ENCODE measurements at regions not wholly inside any gene's neighbourhood (a gene's known extent, or its start where the extent isn't known, plus 50 kb on each side); places are given as distances from the start of the nearest gene placed in this dataset.

GRCh38 chr2:117679952-117680351 lies 134.5 kb upstream of the DDX18 start:
- no peak for DNase-seq

- no peak for DNase-seq
Measured at GRCh38 chr2:117684919-117685318, 129.6 kb upstream of the DDX18 start.

DNA sequence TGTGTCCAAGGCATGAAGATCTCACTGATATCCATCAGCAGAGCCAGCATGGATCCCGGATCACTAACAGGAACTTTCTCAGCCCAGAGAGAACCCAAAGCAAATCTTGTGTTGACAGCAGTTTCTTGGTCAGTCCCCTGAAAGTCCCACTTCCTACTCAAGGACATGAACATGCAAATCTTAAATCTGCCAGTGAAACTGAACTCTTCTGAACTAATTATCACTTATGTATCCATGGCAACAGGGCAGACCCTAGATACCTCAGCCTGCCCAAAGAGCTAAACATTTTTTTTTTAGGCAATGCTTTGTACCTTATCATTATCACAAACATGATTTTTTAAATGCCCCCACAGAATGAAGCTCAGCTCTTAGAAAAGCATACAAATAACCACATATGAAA lies 127.8 kb upstream of the DDX18 start:
- no peak for DNase-seq

- no peak for DNase-seq
Measured at GRCh38 chr2:117691595-117691994, 122.9 kb upstream of the DDX18 start.

DNA sequence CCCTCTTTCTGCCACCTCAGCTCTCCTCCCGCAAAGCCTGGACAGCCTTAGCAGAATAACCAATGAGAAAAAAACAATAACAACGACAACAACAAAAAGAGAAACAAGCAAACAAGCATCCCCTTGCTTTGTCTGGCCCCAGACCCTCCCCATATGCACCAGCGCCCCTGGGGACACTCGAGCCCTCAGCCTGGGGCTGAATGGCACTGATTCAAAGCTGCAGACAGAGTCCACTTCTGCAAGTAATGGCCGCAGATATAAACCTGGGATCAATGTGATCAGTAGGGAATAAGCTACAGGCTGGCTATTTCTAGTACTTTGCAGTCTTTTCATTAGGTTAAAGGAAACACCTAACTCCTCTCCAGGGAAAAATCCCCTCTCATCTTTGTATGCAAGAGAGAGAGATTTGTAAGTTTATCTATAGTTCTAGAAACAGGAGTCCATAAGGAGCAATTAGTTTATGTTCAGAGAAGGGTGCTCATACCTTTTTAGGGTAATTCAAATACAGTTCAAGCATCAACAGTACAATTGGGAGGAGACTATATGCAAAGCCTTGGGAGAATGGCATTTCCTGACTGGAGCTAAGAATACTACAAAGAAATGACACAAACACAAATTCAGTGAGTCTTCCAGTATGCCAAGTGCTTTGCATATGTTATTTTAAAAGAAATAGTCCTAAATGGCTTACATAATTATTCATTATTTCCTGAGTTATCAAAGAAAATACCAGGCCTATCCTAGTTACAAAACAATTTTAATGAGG lies 122.3 kb upstream of the DDX18 start:
- DNase-seq, result no peak

DNA sequence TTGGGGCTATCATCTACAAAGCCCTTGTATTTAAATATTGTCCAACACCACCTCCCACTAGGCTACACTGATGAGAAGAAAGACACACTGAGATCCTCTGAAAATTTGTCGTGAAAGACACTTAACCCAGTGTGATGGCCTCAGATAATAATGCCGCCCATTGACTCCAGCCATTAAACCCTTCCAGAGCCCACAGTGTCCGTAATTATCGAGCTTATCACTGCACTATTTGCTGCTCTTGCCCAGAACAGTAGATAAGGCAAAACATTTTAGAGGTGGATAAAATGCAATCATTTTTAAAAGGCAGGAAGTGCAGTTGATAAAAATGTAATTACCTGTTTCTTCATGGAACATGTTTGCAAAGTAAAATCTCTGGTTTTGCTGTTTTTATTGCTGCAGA lies 121.3 kb upstream of the DDX18 start:
- no peak for DNase-seq

DNA sequence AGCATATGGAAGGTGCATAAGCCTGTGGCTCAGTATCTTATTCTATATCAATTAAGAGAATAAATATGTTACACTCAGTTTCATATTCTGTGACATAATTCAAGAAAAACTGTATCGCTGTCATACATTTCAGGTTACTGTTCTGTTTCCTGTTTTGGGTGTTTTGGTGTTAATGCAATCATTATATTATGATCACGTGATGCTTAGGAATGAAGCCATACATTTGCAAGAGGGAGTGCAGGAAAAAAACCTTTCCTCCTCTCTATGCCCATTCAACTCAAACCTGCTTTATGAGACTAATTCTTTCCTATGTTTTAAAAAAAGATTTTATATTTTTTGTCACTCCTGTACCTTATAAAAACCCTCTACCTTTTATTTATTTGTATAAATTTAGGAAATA lies 120.8 kb upstream of the DDX18 start:
- no peak for DNase-seq

GRCh38 chr2:117698287-117698686 lies 116.2 kb upstream of the DDX18 start:
- DNase-seq, result no peak

GRCh38 chr2:117698819-117699218 lies 115.7 kb upstream of the DDX18 start:
- DNase-seq, result no peak

GRCh38 chr2:117700471-117700870 lies 114.0 kb upstream of the DDX18 start:
- DNase-seq, result no peak

DNA sequence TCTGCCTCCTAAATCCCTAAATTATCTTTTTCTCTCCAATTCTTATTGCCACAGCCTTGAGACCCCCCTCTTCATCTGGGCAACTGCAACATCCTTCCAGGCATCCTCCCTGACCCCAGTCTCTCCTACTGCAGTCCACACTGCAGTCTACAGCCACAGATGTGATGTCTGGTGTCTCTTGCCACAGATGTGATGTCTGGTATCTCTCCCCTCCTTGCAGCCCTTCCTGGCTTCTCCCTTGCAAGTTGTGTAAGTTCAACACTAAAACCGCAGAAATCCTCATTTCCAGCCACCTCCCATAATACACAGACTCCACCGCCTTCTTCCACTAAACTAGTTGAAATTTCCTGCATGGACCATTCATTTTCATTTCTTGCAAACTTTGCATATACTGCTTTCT lies 113.1 kb upstream of the DDX18 start:
- no peak for DNase-seq

DNA sequence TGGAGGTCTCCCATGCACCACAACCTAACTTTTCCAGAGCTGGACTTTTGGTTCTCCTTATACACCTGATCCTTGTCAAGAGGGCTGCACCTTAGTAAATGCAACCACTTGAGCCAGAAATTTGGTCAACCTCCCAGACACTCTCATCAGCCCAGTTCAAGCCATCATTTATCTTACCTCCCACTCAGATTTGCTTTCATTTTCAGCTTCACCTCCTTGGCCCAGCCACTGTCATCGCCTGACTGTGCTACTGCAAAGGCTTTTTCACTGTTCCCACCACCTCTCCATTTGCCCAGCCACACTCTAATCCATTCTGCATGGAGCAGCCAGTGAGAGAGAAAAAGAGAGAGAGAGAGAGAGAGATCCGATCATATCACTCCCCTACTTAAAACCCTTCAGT lies 112.4 kb upstream of the DDX18 start:
- DNase-seq, result no peak

- no peak for DNase-seq
Measured at GRCh38 chr2:117703858-117704257, 110.6 kb upstream of the DDX18 start.

GRCh38 chr2:117704818-117705217 lies 109.7 kb upstream of the DDX18 start:
- no peak for DNase-seq

DNA sequence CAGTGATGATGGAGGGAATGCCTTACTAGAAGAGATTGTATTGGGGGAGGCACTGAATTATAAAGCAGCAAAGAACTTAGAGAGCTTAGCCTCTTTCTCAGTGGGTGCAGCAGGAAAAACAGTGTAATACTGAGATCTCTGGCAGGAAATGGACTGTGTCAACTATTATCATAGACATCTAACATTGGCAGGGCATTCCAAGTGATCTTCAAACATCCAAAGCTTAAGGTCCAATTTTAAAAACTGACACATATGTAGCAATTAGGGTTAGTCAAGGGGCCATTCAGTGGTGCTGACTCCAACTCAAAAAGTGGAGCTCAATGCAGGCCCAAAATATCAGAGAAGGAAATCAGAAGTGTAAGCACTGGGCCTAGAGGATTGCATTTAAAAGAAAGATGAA lies 106.6 kb upstream of the DDX18 start:
- no peak for DNase-seq

DNA sequence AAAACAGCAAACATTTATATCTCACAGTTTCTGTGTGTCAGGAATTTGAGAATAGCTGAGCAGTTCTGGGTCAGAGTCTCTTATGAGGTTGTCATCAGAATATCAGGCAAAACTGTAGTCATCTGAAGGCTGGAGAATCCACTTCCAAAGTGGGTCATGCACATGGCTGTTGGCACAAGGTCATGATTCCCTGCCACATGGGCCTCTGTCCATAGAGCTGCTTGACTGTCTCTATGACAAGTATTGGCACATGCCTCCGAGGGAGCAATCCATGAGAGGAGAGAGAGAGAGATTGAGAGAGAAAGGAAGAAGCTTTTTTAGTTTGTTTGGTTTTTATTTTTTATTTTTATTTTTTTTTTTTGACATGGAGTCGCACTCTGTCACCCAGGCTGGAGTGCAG lies 101.8 kb upstream of the DDX18 start:
- DNase-seq, result no peak

DNA sequence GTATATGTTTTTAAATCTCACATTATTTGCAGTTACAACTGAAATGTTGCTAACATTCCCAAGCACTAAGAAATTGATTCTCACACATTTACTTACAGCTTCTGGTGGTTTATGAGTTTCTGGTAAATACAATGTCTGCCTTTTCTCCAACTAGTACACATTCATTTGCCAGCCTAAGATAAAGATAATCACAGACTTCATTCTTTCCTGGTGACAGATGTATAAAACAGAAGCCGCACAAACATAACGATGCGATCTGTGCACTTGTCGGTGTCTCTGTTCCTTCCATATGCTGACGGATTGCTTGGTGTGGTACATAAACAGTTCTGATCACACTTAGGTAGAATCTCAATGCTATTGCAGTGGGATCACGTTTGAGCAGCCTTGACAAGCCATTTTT lies 100.4 kb upstream of the DDX18 start:
- no peak for DNase-seq

GRCh38 chr2:117714745-117715417 lies 99.6 kb upstream of the DDX18 start:
- no peak for DNase-seq

DNA sequence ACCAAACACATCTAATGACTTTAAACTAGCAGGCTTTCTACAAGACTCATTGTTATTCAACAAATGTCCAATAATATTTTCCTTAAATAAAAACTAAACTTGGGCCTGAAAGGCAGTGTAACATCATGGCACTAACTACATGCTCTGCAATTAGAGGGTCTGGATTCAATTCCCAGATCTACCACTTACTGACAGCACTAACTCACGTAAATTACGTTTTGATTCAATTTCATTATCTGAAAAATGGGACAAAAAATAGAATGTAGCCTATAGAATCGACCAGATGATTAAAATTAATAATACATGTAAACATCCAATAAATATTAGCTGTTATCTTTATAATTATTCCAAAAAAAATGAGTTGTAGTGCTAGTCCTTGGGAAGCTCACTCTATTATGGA lies 98.0 kb upstream of the DDX18 start:
- no peak for DNase-seq

DNA sequence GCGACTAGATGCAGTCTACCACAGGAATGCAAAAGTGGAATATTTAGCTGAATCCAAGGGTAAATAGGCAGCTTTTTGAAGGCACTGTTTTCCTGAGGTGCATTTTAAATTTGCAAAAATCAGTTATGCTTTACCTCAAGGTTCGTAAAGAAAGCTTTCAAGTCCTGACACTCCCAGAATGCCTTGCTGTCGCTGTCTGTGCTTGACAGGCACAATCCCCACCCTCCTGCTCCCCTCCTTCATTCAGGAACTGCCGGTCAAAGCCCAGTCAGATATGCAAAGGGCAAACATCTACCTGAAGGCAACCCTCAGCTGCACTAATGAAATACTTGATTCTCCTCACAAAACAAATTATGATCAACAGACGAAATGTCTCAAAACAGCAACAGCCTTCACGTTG lies 97.4 kb upstream of the DDX18 start:
- no peak for DNase-seq

GRCh38 chr2:117718048-117718447 lies 96.4 kb upstream of the DDX18 start:
- no peak for DNase-seq

DNA sequence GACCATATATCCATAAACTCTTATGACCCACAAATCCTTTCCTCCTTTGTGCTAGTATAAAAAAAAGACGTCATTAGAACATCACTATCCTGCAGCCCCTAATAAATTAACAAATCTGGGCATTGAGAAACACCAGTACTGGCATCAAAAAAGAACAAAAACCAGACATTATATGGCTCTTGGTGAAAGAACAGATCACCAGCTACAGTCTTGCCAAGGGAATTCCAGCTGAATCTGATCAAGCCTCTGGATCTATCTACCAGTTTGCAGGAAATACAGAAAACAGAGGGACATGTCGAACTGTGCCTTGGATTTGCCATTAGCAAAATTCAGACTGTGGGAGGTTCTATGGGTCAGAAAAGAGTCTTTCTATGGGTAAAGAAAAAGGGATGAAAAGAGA lies 93.7 kb upstream of the DDX18 start:
- no peak for DNase-seq

DNA sequence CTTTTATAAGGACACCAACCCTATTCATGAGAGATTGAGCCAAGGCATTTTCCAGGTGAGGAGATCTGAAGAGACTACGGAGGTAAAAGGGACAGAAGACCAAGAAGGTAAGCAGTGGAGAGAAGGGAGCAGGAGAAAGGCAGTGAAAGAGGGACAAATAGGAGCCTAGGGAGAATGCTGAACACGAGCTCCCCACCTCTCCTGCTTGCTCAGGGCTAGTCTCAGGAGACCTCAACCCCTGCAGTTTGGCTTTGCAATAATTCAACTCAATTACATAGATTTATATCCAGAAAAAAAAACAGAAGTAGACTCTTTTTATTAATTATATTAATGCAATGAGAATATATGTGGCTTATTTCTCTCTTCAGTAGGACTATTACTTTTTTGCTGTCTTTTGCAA lies 91.0 kb upstream of the DDX18 start:
- DNase-seq, result no peak

- DNase-seq, result no peak
Measured at GRCh38 chr2:117723888-117724434, 90.5 kb upstream of the DDX18 start.

DNA sequence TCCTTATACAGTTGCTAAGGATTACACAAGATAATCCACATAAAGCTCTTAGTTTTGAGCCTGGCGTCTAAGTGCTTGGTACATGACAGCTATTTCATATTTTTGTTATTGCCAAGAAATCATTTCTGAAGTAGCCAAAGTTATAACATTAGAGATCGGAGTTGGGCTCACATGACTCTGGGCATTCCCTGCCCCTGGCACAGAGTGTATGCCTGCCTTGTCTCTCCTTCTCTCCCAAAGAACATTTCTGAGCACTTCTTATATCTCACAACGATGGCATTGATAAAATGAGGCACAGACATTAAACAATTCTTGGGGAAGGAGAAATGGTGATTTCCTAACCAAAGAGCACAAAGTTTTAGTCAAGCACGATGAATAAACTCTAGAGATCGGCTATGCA lies 87.7 kb upstream of the DDX18 start:
- DNase-seq, result no peak
